ENCODE measurements at regions not wholly inside any gene's neighbourhood (a gene's known extent, or its start where the extent isn't known, plus 50 kb on each side); places are given as distances from the start of the nearest gene placed in this dataset.
A peak's percentile ranks its signal among the peaks of the same experiment; 100 is the strongest.
"Not testable (repeated sequence)": the region's sequence is repeated elsewhere in the genome, so short reads cannot be mapped to it uniquely, and the experiment has no call there.

DNA sequence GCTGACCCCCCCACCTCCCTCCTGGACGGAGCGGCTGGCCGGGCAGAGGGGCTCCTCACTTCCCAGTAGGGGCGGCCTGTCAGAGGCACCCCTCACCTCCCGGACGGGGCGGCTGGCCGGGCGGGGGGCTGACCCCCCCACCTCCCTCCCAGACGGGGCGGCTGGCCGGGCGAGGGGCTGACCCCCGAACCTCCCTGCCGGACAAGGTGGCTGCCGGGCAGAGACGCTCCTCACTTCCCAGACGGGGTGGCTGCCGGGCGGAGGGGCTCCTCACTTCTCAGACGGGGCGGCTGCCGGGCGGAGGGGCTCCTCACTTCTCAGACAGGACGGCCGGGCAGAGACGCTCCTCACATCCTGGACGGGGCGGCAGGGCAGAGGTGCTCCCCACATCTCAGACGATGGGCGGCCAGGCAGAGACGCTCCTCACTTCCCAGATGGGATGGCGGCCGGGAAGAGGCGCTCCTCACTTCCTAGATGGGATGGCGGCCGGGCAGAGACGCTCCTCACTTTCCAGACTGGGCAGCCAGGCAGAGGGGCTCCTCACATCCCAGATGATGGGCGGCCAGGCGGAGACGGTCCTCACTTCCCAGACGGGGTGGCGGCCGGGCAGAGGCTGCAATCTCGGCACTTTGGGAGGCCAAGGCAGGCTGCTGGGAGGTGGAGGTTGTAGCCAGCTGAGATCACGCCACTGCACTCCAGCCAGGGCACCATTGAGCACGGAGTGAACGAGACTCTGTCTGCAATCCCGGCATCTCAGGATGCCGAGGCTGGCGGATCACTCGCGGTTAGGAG is 66.2 kb upstream of the PAPPA2 start:
- in situ Hi-C loops (cut with MboI; ENCODE audit: low sequenced_read_pairs, unreplicated experiment): not testable (repeated sequence)

DNA sequence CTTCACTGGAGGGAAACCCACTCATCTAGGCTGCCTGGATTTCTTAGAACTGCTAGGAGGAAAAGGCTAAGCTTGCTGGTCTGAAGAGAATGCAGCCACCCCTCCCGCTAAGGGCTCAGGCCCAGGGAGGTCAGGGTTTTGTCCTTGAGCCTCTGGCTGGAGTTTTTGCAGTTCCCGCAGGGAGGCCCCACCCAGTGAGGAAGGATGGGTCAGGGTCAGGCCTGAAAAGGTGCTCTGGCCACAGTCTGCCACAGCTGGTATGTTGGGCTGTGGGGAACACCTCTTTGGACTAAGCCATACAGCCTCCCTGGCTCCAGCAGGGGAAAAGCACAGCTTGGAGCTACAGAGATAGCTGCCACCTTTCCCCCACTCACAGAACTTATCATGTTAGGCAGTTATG is 71.4 kb upstream of the PAPPA2 start:
- in situ Hi-C loops (cut with MboI; ENCODE audit: low sequenced_read_pairs, unreplicated experiment): no loop called here
- TF ChIP-seq, protein P1, sequence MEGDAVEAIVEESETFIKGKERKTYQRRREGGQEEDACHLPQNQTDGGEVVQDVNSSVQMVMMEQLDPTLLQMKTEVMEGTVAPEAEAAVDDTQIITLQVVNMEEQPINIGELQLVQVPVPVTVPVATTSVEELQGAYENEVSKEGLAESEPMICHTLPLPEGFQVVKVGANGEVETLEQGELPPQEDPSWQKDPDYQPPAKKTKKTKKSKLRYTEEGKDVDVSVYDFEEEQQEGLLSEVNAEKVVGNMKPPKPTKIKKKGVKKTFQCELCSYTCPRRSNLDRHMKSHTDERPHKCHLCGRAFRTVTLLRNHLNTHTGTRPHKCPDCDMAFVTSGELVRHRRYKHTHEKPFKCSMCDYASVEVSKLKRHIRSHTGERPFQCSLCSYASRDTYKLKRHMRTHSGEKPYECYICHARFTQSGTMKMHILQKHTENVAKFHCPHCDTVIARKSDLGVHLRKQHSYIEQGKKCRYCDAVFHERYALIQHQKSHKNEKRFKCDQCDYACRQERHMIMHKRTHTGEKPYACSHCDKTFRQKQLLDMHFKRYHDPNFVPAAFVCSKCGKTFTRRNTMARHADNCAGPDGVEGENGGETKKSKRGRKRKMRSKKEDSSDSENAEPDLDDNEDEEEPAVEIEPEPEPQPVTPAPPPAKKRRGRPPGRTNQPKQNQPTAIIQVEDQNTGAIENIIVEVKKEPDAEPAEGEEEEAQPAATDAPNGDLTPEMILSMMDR (IDR thresholded peaks at IDR 0.05; ENCODE audit: borderline replicate concordance, control extremely low read depth, extremely low read depth, insufficient read depth, missing control alignments): no peak
- DNase-seq (ENCODE audit: low spot score): no peak

More for the DNA sequence above, 66.2 kb upstream of the PAPPA2 start:
- DNase-seq (ENCODE audit: low spot score): not testable (repeated sequence)

DNA sequence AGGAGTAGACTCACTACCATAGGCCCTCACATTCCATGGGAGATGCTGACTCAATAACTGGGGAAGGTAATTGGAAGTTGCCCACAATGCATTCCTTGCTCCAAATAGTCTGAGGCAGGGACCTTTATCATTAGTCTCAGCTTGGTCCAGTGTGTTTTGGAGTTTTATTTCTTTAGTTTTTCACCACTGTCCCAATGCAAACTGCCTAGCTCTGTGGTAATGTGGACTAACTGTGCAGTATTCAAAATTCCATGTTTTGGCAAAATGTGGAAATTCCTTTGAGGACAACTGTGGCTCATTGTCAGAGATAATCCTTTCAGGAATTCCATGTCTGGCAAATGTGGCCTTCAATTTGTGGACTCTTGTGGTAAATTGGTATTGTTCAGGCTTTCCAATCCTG is 78.1 kb upstream of the PAPPA2 start:
- in situ Hi-C loops (cut with MboI; ENCODE audit: low sequenced_read_pairs, unreplicated experiment): no loop called here
- TF ChIP-seq, protein P1 (IDR thresholded peaks at IDR 0.05; ENCODE audit: borderline replicate concordance, control extremely low read depth, extremely low read depth, insufficient read depth, missing control alignments): no peak
- no peak for DNase-seq (ENCODE audit: low spot score)

DNA sequence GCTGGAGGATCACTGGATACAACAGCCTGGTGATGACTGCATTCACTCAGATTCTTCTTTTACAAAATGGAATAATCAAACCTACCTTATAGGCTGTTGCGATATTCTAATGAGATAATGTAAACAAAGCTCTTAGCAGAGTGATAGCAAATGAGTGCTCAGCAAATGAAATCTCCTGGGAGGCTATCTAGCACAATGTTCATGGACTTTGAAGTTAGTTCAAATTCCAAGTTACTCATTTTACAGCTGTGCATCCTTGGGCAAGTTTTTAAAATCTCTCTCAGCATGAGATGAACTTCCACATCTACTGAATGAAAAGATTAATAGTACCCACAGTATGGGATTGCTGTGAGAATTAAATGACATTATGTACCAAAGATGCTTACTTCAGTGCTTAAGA is 80.8 kb upstream of the PAPPA2 start:
- TF ChIP-seq, protein P1 (IDR thresholded peaks at IDR 0.05; ENCODE audit: borderline replicate concordance, control extremely low read depth, extremely low read depth, insufficient read depth, missing control alignments): no peak
- in situ Hi-C loops (cut with MboI; ENCODE audit: low sequenced_read_pairs, unreplicated experiment): no loop called here
- DNase-seq (ENCODE audit: low spot score): no peak

DNA sequence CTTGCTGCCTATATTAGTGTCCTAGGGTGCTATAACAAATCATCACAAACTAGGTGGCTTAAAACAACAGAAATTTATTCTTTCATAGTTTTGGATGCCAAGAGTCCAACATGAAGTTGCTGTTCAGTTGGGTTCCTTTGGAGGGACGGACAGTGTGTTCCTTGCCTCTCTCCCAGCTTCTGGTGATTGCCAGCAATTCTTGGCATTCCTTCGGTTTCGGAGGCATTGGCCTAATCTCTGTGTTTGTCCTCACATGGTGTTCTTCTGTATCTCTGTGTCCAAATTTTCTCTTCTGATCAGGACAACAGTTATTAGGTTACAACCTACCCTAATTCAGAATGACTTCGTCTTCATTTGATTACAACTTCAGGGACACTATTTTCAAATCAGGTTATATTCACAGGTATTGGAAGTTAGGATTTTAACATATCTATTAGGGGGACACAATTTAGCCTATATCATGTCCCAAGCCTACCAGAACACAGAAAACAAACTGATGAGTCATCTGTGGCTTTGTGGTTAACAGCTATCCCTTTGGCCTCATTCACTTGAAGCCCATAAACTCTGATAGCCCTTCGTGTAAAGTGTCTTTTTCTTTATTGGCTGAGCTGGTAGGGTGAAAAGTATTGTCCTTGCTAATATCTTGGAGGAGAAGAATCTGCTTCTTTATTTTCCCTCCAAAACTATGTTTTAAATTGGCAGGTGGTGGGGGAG is 83.2 kb upstream of the PAPPA2 start:
- in situ Hi-C loops (cut with MboI; ENCODE audit: low sequenced_read_pairs, unreplicated experiment): no loop called here
- no peak for DNase-seq (ENCODE audit: low spot score)
- TF ChIP-seq, protein P1 (IDR thresholded peaks at IDR 0.05; ENCODE audit: borderline replicate concordance, control extremely low read depth, extremely low read depth, insufficient read depth, missing control alignments): no peak

DNA sequence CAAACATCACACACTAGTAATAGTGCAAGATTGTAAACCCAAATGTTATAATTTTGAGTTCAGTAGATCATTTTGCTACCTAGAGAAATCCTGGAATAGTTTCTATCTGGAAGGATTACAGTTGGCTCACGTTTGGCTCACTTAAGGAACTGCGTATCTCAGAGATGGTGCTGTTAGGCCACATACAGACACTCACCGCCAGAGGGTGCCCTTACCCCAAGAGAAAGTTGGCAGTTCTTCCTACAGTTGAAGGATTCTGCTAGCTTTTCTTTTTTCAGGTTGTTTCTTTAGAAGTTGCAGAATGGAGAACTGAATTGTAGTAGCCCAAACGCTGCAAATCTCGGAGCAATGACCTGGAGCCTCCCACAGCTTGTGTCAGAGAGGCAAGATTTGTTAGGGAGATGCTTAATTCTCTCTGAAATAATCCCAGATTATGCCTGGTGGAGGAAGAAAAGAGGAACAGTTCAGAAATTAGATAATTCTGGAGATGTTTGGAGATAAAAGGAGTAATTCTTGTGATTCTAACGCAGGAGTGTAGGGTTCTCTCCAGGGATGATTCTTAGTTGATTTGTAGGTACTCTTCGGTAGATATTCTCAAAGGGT is 87.9 kb upstream of the PAPPA2 start:
- peak; percentile 40 for DNase-seq (ENCODE audit: low spot score)
- in situ Hi-C loops (cut with MboI; ENCODE audit: low sequenced_read_pairs, unreplicated experiment): no loop called here
- TF ChIP-seq, protein P1 (IDR thresholded peaks at IDR 0.05; ENCODE audit: borderline replicate concordance, control extremely low read depth, extremely low read depth, insufficient read depth, missing control alignments): peak; percentile 86

All from GM13976 (cell line).